Esophagus muscularis mucosa (tissue), 4 donors: ENCODE measurements at regions not wholly inside any gene's neighbourhood (a gene's known extent, or its start where the extent isn't known, plus 50 kb on each side); places are given as distances from the start of the nearest gene placed in this dataset.

Experiments used
- DNase-seq: peaks from one replicate; pipeline ENCODE4 v3.0.0-alpha.2; 2017; ENCODE audit errors: extremely low spot score
- H3K27ac ChIP-seq, 4 donors: fragments of 200-600 bp; sonication (generic); replicated peaks in 1 of 4; 1 replicate in 3 of 4; 2 replicates in 1 of 4; pipeline ENCODE4 v1.5.1; 2016 to 2019; ENCODE audit warnings: mild to moderate bottlenecking in 1 of 4
- H3K27me3 ChIP-seq, 4 donors: fragments of 200-600 bp; sonication (generic); one replicate each; pipeline versions ENCODE4 v1.5.1 to v1.6.0; 2016 to 2019
- H3K36me3 ChIP-seq, 4 donors: fragments of 200-600 bp; sonication (generic); one replicate each; pipeline ENCODE4 v1.5.1; 2016 to 2019
- H3K4me1 ChIP-seq, 4 donors: fragments of 200-600 bp; sonication (generic); one replicate each; pipeline ENCODE4 v1.5.1; 2016 to 2019
- H3K4me3 ChIP-seq, 4 donors: fragments of 200-600 bp; sonication (generic); 1 replicate in 2 of 4; 2 replicates in 2 of 4; pipeline ENCODE4 v1.5.1; 2016 to 2019; ENCODE audit warnings: mild to moderate bottlenecking in 4 of 4, moderate library complexity in 1 of 4
- H3K9me3 ChIP-seq, 4 donors: fragments of 200-600 bp; sonication (generic); 1 replicate in 3 of 4; 2 replicates in 1 of 4; pipeline ENCODE4 v1.5.1; 2016 to 2019
- CTCF ChIP-seq, 3 experiments: fragments of 200-600 bp in 2 of 3; fragments of 450-650 bp in 1 of 3; sonication (generic) in 2 of 3; IDR thresholded peaks; one replicate each; pipeline ENCODE4 v1.5.1; 2017 to 2019; ENCODE audit warnings: antibody characterized with exemption in 3 of 3, mild to moderate bottlenecking in 2 of 3, moderate library complexity in 1 of 3
- EP300 ChIP-seq: sonication (generic); formaldehyde crosslinking; IDR thresholded peaks from one replicate; pipeline ENCODE4 v1.6.1; 2017; ENCODE audit warnings: antibody characterized with exemption
- POLR2A ChIP-seq: fragments of 450-650 bp; IDR thresholded peaks from one replicate; pipeline ENCODE4 v1.6.1; 2017; ENCODE audit warnings: antibody characterized with exemption, moderate library complexity, mild to moderate bottlenecking, low read depth
- POLR2AphosphoS5 ChIP-seq, 2 donors: sonication (generic); formaldehyde crosslinking; IDR thresholded peaks; one replicate each; pipeline ENCODE4 v1.6.1; 2017; ENCODE audit warnings: antibody characterized with exemption in 2 of 2
- WGBS: methylation state at CpG from one replicate; pipeline ENCODE4 v1.1.5; 2018; 5-methylcytosine and 5-hydroxymethylcytosine counted together
- intact Hi-C: fragments of 100-400 bp; cut with DNase I; formaldehyde crosslinking; loops from one replicate; pipeline ENCODE4 v1.15.1; 2023

GRCh38 chr2:64227603-64228125, 83.4 kb upstream of the PELI1 start:
- no peaks in the 10 kb centered on the region for H3K36me3 ChIP-seq
- DNase-seq = no peak
- peak overlapping the region; percentile 71 to 78 (median 74) for H3K27ac ChIP-seq
- peak overlapping the region; percentile 51 to 67 (median 59) for H3K4me3 ChIP-seq
- intact Hi-C loops = loop anchor here (5.0 to 10.0 kb wide), 3 partner anchors 45 to 173 kb away; partner anchors contain the start of gene PELI1
- H3K9me3 ChIP-seq = no peaks in the 10 kb centered on the region
- peaks cover 17 to 41% (median 37%) of the 10 kb centered on the region in 4 donors for H3K4me1 ChIP-seq
- TF ChIP-seq EP300 (no peak), POLR2A (no peak), CTCF (IDR thresholded peaks at IDR 0.05) (no peak), POLR2AphosphoS5 (IDR thresholded peaks at IDR 0.05) (no peak)
- no peaks in the 10 kb centered on the region for H3K27me3 ChIP-seq
- 21% methylated on average over 7 of the region's 7 CpGs for WGBS

- H3K27ac ChIP-seq = peak overlapping the region; percentile 71 to 78 (median 74)
- intact Hi-C loops = loop anchor here (5.0 to 10.0 kb wide), 3 partner anchors 44 to 173 kb away; partner anchors contain the start of gene PELI1
- peaks cover 12 to 39% (median 34%) of the 10 kb centered on the region in 4 donors for H3K4me1 ChIP-seq
- WGBS = 1% methylated on average over 14 of the region's 26 CpGs
- no peaks in the 10 kb centered on the region for H3K36me3 ChIP-seq
- peak overlapping the region; percentile 51 to 67 (median 59) for H3K4me3 ChIP-seq
- no peaks in the 10 kb centered on the region for H3K27me3 ChIP-seq
- DNase-seq = peak; percentile 93
- TF ChIP-seq EP300 (no peak), CTCF (IDR thresholded peaks at IDR 0.05) (peak in 1 of 3 experiments; percentile 18), POLR2AphosphoS5 (IDR thresholded peaks at IDR 0.05) (peak; percentile 85 to 86)
- H3K9me3 ChIP-seq = no peaks in the 10 kb centered on the region
Measured at GRCh38 chr2:64228126-64228678, 84.0 kb upstream of the PELI1 start.

- no peaks in the 10 kb centered on the region for H3K27me3 ChIP-seq
- H3K36me3 ChIP-seq = no peaks in the 10 kb centered on the region
- H3K4me1 ChIP-seq = peaks cover 8 to 39% (median 37%) of the 10 kb centered on the region in 4 donors
- no peak for DNase-seq
- intact Hi-C loops = loop anchor here (5.0 to 10.0 kb wide), 3 partner anchors 43 to 174 kb away; partner anchors contain the start of gene PELI1
- no peaks in the 10 kb centered on the region for H3K9me3 ChIP-seq
- TF ChIP-seq EP300 = no peak
- no peak for TF ChIP-seq POLR2A
- no peak for TF ChIP-seq POLR2AphosphoS5 (IDR thresholded peaks at IDR 0.05)
- TF ChIP-seq CTCF (IDR thresholded peaks at IDR 0.05) = no peak
- WGBS = 75% methylated on average over 4 of the region's 4 CpGs
- peak overlapping the region in 2 of 4 donors; percentile 59 to 67 for H3K4me3 ChIP-seq
- peak overlapping the region; percentile 71 to 78 (median 74) for H3K27ac ChIP-seq
Measured at GRCh38 chr2:64228918-64229317, 84.7 kb upstream of the PELI1 start.

GRCh38 chr2:64230540-64230939, 86.3 kb upstream of the PELI1 start:
- Histone ChIP-seq H3K9me3 (no peaks in the 10 kb centered on the region), H3K4me1 (peaks cover 8 to 39% (median 38%) of the 10 kb centered on the region in 4 donors), H3K27ac (no peak overlapping the region), H3K4me3 (no peak overlapping the region), H3K27me3 (no peaks in the 10 kb centered on the region), H3K36me3 (no peaks in the 10 kb centered on the region)
- no peak for TF ChIP-seq EP300
- TF ChIP-seq POLR2AphosphoS5 (IDR thresholded peaks at IDR 0.05) = no peak
- TF ChIP-seq POLR2A = no peak
- intact Hi-C loops = no loop called here
- DNase-seq = no peak

GRCh38 chr2:64232266-64232665, 88.0 kb upstream of the PELI1 start:
- Histone ChIP-seq H3K27ac (no peak overlapping the region), H3K4me1 (peaks cover 8 to 30% (median 30%) of the 10 kb centered on the region in 4 donors), H3K36me3 (no peaks in the 10 kb centered on the region), H3K9me3 (no peaks in the 10 kb centered on the region), H3K4me3 (no peak overlapping the region), H3K27me3 (no peaks in the 10 kb centered on the region)
- intact Hi-C loops = no loop called here
- TF ChIP-seq POLR2AphosphoS5 (IDR thresholded peaks at IDR 0.05) (no peak), CTCF (IDR thresholded peaks at IDR 0.05) (no peak), POLR2A (no peak), EP300 (no peak)
- DNase-seq = no peak
- WGBS = 88% methylated on average over 2 of the region's 2 CpGs
